ENCODE measurements at regions not wholly inside any gene's neighbourhood (a gene's known extent, or its start where the extent isn't known, plus 50 kb on each side); places are given as distances from the start of the nearest gene placed in this dataset.

- Histone ChIP-seq H3K9me3 (no peaks in the 10 kb centered on the region), H3K9ac (no peak overlapping the region), H3K4me1 (ENCODE audit: control insufficient read depth in 1 of 2, insufficient read depth in 2 of 2, low read depth in 1 of 2, low read length in 1 of 2) (peaks cover 0 to 18% of the 10 kb centered on the region in 2 experiments; a peak in 2 of 4 replicates), H4K20me1 (ENCODE audit: insufficient read depth) (no peaks in the 10 kb centered on the region), H2AFZ (ENCODE audit: low read depth) (peak overlapping the region; percentile 13; the same call in 1 of the 2 replicates), H3K4me3 (ENCODE audit: low read depth in 2 of 2, low read length in 1 of 2) (no peak overlapping the region), H3K27me3 (ENCODE audit: insufficient read depth) (no peaks in the 10 kb centered on the region), H3F3A (replicated peaks; ENCODE audit: insufficient read depth) (no peaks in the 10 kb centered on the region), H3K27ac (ENCODE audit: low read depth in 2 of 2, low read length in 1 of 2) (peak overlapping the region; percentile 12 to 60; a peak in 3 of 4 replicates), H3K9me2 (no peaks in the 10 kb centered on the region), H3K79me2 (ENCODE audit: insufficient read depth) (no peaks in the 10 kb centered on the region), H3K36me3 (replicated peaks in 1 of 2; ENCODE audit: control insufficient read depth in 1 of 2, insufficient read depth in 2 of 2, low read length in 1 of 2) (no peaks in the 10 kb centered on the region), H3K4me2 (no peak overlapping the region; the same call in 1 of the 2 replicates)
- POLR2A ChIA-PET, result interaction anchor here (0.8 to 1.9 kb wide), 4 partner anchors 110 to 430 kb away, joined by 3 to 9 read pairs (median 4); no protein-coding TSS in a partner anchor
- CTCF ChIA-PET, result interaction anchor here (0.8 to 2.3 kb wide), 6 partner anchors 11 to 175 kb away, joined by 3 to 9 read pairs (median 4); no protein-coding TSS in a partner anchor
- 27% methylated on average over 6 of the region's 6 CpGs for WGBS (ENCODE audit: low lambda C conversion rate)
- peak; percentile 69 for DNase-seq
- no peak for TF ChIP-seq YY1 (IDR thresholded peaks at IDR 0.05; ENCODE audit: low read depth)
- no peak for TF ChIP-seq NRF1 (IDR thresholded peaks at IDR 0.05; ENCODE audit: low read depth, low read length)
- TF ChIP-seq SIN3A (IDR thresholded peaks at IDR 0.05; ENCODE audit: borderline replicate concordance, low read depth, low read length), result no peak
- TF ChIP-seq RFX5 (IDR thresholded peaks at IDR 0.05; ENCODE audit: low read length), result no peak
- no peak for TF ChIP-seq TAF1 (IDR thresholded peaks at IDR 0.05; ENCODE audit: borderline replicate concordance, low read depth, low read length)
- TF ChIP-seq USF2 (IDR thresholded peaks at IDR 0.05; ENCODE audit: borderline replicate concordance, low read depth, low read length), result no peak
- TF ChIP-seq CHD2 (IDR thresholded peaks at IDR 0.05; ENCODE audit: low read length, partially characterized antibody), result peak; percentile 39
- TF ChIP-seq PBX3 (IDR thresholded peaks at IDR 0.05), result no peak
- TF ChIP-seq POLR2AphosphoS5 (IDR thresholded peaks at IDR 0.05; ENCODE audit: low read depth, low read length), result no peak
- no peak for TF ChIP-seq FOSL2 (IDR thresholded peaks at IDR 0.05; ENCODE audit: borderline replicate concordance, low read depth)
- TF ChIP-seq REST (IDR thresholded peaks at IDR 0.05; ENCODE audit: low read depth, low read length), result no peak
- TF ChIP-seq ELF1 (IDR thresholded peaks at IDR 0.05), result no peak
- TF ChIP-seq ZBTB33 (IDR thresholded peaks at IDR 0.05; ENCODE audit: borderline replicate concordance, low read depth), result no peak
- peak; percentile 75 for TF ChIP-seq TCF12 (IDR thresholded peaks at IDR 0.05)
- TF ChIP-seq RAD21 (IDR thresholded peaks at IDR 0.05; ENCODE audit: low read length), result peak; percentile 14
- no peak for TF ChIP-seq GABPA (IDR thresholded peaks at IDR 0.05; ENCODE audit: low read depth)
- peak; percentile 30; the same call in 1 of the 2 replicates for TF ChIP-seq FOXJ3 (CRISPR knock-in tag; IDR thresholded peaks at IDR 0.05)
- TF ChIP-seq CTCF (IDR thresholded peaks at IDR 0.05), result no peak
- no peak for TF ChIP-seq EZH2phosphoT487 (IDR thresholded peaks at IDR 0.05; ENCODE audit: borderline replicate concordance, low read depth)
- no peak for TF ChIP-seq FOXM1 (IDR thresholded peaks at IDR 0.05; ENCODE audit: low read depth)
- TF ChIP-seq USF1 (IDR thresholded peaks at IDR 0.05; ENCODE audit: borderline replicate concordance, low read depth), result no peak
- no peak for TF ChIP-seq IRF3 (IDR thresholded peaks at IDR 0.05; ENCODE audit: low read depth, low read length)
Observed at GRCh38 chr1:234907940-234908405, 220.7 kb downstream of the TOMM20 start.

Data from SK-N-SH (cell line).